ENCODE measurements at regions not wholly inside any gene's neighbourhood (a gene's known extent, or its start where the extent isn't known, plus 50 kb on each side); places are given as distances from the start of the nearest gene placed in this dataset.
A peak's percentile ranks its signal among the peaks of the same experiment; 100 is the strongest.
"Not testable (repeated sequence)": the region's sequence is repeated elsewhere in the genome, so short reads cannot be mapped to it uniquely, and the experiment has no call there.

- DNase-seq (ENCODE audit: low read depth in 3 of 3): not testable (repeated sequence)
These were observed 265.5 kb downstream of the POTEB3 start for GRCh38 chr15:21174761-21175160.

- DNase-seq (ENCODE audit: low read depth in 3 of 3): not testable (repeated sequence)
These were observed 285.3 kb upstream of the POTEB2 start for GRCh38 chr15:21151203-21151966.

GRCh38 chr15:21148136-21148535, 282.0 kb upstream of the POTEB2 start:
- not testable (repeated sequence) for DNase-seq (ENCODE audit: low read depth in 3 of 3)

GRCh38 chr15:21133893-21134292, 267.8 kb upstream of the POTEB2 start:
- DNase-seq (ENCODE audit: low read depth in 3 of 3): not testable (repeated sequence)

- DNase-seq (ENCODE audit: low read depth in 3 of 3): not testable (repeated sequence)
These were observed 246.3 kb upstream of the POTEB2 start for GRCh38 chr15:21112271-21113053.

- not testable (repeated sequence) for DNase-seq (ENCODE audit: low read depth in 3 of 3)
These were observed 245.7 kb upstream of the POTEB2 start for GRCh38 chr15:21111861-21112260.

GRCh38 chr15:21111172-21111571, 245.1 kb upstream of the POTEB2 start:
- DNase-seq (ENCODE audit: low read depth in 3 of 3): not testable (repeated sequence)

GRCh38 chr15:21110187-21110804, 244.2 kb upstream of the POTEB2 start:
- peak in 2 of 3 experiments; percentile 0 to 23 for DNase-seq (ENCODE audit: low read depth in 3 of 3)

GRCh38 chr15:21108384-21108783, 242.3 kb upstream of the POTEB2 start:
- DNase-seq (ENCODE audit: low read depth in 3 of 3): not testable (repeated sequence)

GRCh38 chr15:21107399-21108381, 241.6 kb upstream of the POTEB2 start:
- not testable (repeated sequence) for DNase-seq (ENCODE audit: low read depth in 3 of 3)

GRCh38 chr15:21096599-21096998, 230.5 kb upstream of the POTEB2 start:
- not testable (repeated sequence) for DNase-seq (ENCODE audit: low read depth in 3 of 3)

GRCh38 chr15:21079544-21079943, 213.4 kb upstream of the POTEB2 start:
- DNase-seq (ENCODE audit: low read depth in 3 of 3): not testable (repeated sequence)

GRCh38 chr15:21068917-21069316, 202.8 kb upstream of the POTEB2 start:
- DNase-seq (ENCODE audit: low read depth in 3 of 3): not testable (repeated sequence)

- not testable (repeated sequence) for DNase-seq (ENCODE audit: low read depth in 3 of 3)
These were observed 197.4 kb upstream of the POTEB2 start for GRCh38 chr15:21063512-21063911.

- not testable (repeated sequence) for DNase-seq (ENCODE audit: low read depth in 3 of 3)
These were observed 196.6 kb upstream of the POTEB2 start for GRCh38 chr15:21062619-21063163.

- not testable (repeated sequence) for DNase-seq (ENCODE audit: low read depth in 3 of 3)
These were observed 185.8 kb upstream of the POTEB2 start for GRCh38 chr15:21051866-21052265.

- DNase-seq (ENCODE audit: low read depth in 3 of 3): not testable (repeated sequence)
These were observed 165.6 kb upstream of the POTEB2 start for GRCh38 chr15:21031703-21032102.

GRCh38 chr15:21029001-21029400, 162.9 kb upstream of the POTEB2 start:
- DNase-seq (ENCODE audit: low read depth in 3 of 3): not testable (repeated sequence)

GRCh38 chr15:21027942-21028341, 161.8 kb upstream of the POTEB2 start:
- DNase-seq (ENCODE audit: low read depth in 3 of 3): not testable (repeated sequence)

GRCh38 chr15:21026848-21027247, 160.7 kb upstream of the POTEB2 start:
- DNase-seq (ENCODE audit: low read depth in 3 of 3): not testable (repeated sequence)

Data from stimulated activated CD4-positive, alpha-beta T cell treated with anti-CD3 and anti-CD28 coated beads, TNF-alpha, amount 100 ng/mL, for 4 hours (primary cell).